OCI-LY1 (cell line): ENCODE measurements at regions not wholly inside any gene's neighbourhood (a gene's known extent, or its start where the extent isn't known, plus 50 kb on each side); places are given as distances from the start of the nearest gene placed in this dataset.
"Not testable (repeated sequence)": the region's sequence is repeated elsewhere in the genome, so short reads cannot be mapped to it uniquely, and the experiment has no call there.

Experiments used
- H2AFZ ChIP-seq: fragments of 200-600 bp; sonication (generic), shearing (Covaris generic); 2 replicates; pipeline ENCODE4 v1.6.0; 2014; ENCODE audit warnings: antibody characterized with exemption, mild to moderate bottlenecking, low read length
- H3F3A ChIP-seq: fragments of 200-600 bp; sonication (generic), shearing (Covaris generic); 2 replicates; pipeline ENCODE4 v1.6.0; 2014; ENCODE audit warnings: mild to moderate bottlenecking, antibody characterized with exemption, low read length, moderate library complexity; ENCODE audit not compliant: insufficient read depth
- H3K27ac ChIP-seq: fragments of 200-600 bp; sonication (generic); 2 replicates; pipeline ENCODE4 v1.5.1; 2014; ENCODE audit warnings: low read length, mixed run types, mild to moderate bottlenecking, low read depth; ENCODE audit not compliant: poor library complexity, severe bottlenecking
- H3K27me3 ChIP-seq: fragments of 200-600 bp; sonication (generic); 2 replicates; pipeline ENCODE4 v1.6.0; 2014; ENCODE audit warnings: antibody characterized with exemption, mild to moderate bottlenecking, low read length, moderate library complexity; ENCODE audit not compliant: insufficient read depth
- H3K36me3 ChIP-seq: fragments of 200-600 bp; sonication (generic); 2 replicates; pipeline ENCODE4 v1.6.1; 2014; ENCODE audit warnings: mild to moderate bottlenecking, antibody characterized with exemption, low read length, moderate library complexity, mixed read lengths; ENCODE audit not compliant: insufficient read depth
- H3K4me1 ChIP-seq: fragments of 200-600 bp; sonication (generic); 2 replicates; pipeline ENCODE4 v1.5.1; 2014; ENCODE audit warnings: mild to moderate bottlenecking, low read length, moderate library complexity; ENCODE audit not compliant: insufficient read depth, severe bottlenecking
- H3K4me2 ChIP-seq: fragments of 200-600 bp; sonication (generic), shearing (Covaris generic); 2 replicates; pipeline ENCODE4 v1.6.1; 2014; ENCODE audit warnings: low read length
- H3K4me3 ChIP-seq: fragments of 200-600 bp; sonication (generic); 2 replicates; pipeline ENCODE4 v1.5.1; 2014; ENCODE audit warnings: low read length, low read depth, mild to moderate bottlenecking, mixed read lengths; ENCODE audit not compliant: poor library complexity, severe bottlenecking
- H3K79me2 ChIP-seq: fragments of 200-600 bp; shearing (Covaris generic); 2 replicates; pipeline ENCODE4 v1.6.1; 2016; ENCODE audit warnings: mixed run types, low read length, mixed read lengths; ENCODE audit not compliant: insufficient read depth
- H3K9ac ChIP-seq: fragments of 200-600 bp; sonication (generic), shearing (Covaris generic); 2 replicates; pipeline ENCODE4 v1.6.1; 2014; ENCODE audit warnings: mild to moderate bottlenecking, low read length, mixed read lengths
- H3K9me2 ChIP-seq: fragments of 200-600 bp; sonication (generic), shearing (Covaris generic); 2 replicates; pipeline ENCODE4 v1.6.1; 2014; ENCODE audit warnings: low read depth, mild to moderate bottlenecking, low read length, mixed read lengths
- H3K9me3 ChIP-seq: fragments of 200-600 bp; shearing (Covaris generic); 2 replicates; pipeline ENCODE4 v1.6.1; 2014; ENCODE audit warnings: low read length, mixed read lengths
- H4K20me1 ChIP-seq: fragments of 200-600 bp; sonication (generic), shearing (Covaris generic); 2 replicates; pipeline ENCODE4 v1.6.0; 2016; ENCODE audit warnings: mild to moderate bottlenecking, low read length; ENCODE audit not compliant: insufficient read depth
- CTCF ChIP-seq: fragments of 200-600 bp; sonication (generic), shearing (Covaris generic); IDR thresholded peaks from 2 replicates; pipeline ENCODE4 v1.5.1; 2017; ENCODE audit warnings: mild to moderate bottlenecking, antibody characterized with exemption, low read length, moderate library complexity, mixed read lengths
- EZH2 ChIP-seq: fragments of 200-600 bp; sonication (generic), shearing (Covaris generic); IDR thresholded peaks from 2 replicates; pipeline ENCODE4 v1.8.0; 2017; ENCODE audit warnings: borderline replicate concordance, mixed run types, mild to moderate bottlenecking, antibody characterized with exemption, low read length, moderate library complexity, mixed read lengths

DNA sequence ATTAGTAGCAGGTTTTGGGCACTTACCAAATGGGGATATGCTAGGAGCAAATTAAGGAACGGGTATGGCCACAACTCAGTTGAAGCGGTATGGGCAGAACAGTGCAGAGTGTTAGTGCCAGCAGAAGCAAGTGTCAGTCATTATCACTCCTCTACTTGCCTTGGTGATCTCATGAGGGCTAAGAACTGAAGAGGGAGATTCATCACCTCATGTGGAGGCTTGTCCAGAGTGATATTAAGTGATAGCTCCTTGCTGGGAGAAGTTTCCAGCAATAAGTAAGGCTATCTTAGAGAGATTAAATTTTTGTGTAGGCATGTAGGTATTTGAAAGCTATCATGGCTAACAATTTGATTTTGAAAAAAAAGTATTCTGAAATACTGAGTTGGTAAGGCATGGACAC lies 615.4 kb upstream of the SMIM31 start:
- no peaks in the 10 kb centered on the region for H3K9me3 ChIP-seq
- no peak overlapping the region for H2AFZ ChIP-seq
- H3K4me3 ChIP-seq = no peak overlapping the region
- no peaks in the 10 kb centered on the region for H3K9me2 ChIP-seq
- no peaks in the 10 kb centered on the region for H3K27me3 ChIP-seq
- H3K79me2 ChIP-seq = no peaks in the 10 kb centered on the region
- H3K9ac ChIP-seq = no peak overlapping the region
- H3F3A ChIP-seq = no peaks in the 10 kb centered on the region
- no peaks in the 10 kb centered on the region for H4K20me1 ChIP-seq
- H3K36me3 ChIP-seq = no peaks in the 10 kb centered on the region
- H3K4me2 ChIP-seq = no peak overlapping the region
- no peak overlapping the region for H3K27ac ChIP-seq
- TF ChIP-seq EZH2 (no peak), CTCF (no peak)
- no peaks in the 10 kb centered on the region for H3K4me1 ChIP-seq

- H4K20me1 ChIP-seq = no peaks in the 10 kb centered on the region
- H3K4me3 ChIP-seq = no peak overlapping the region
- H3K9me2 ChIP-seq = no peaks in the 10 kb centered on the region
- H3K4me1 ChIP-seq = no peaks in the 10 kb centered on the region
- H3K9me3 ChIP-seq = no peaks in the 10 kb centered on the region
- no peaks in the 10 kb centered on the region for H3K27me3 ChIP-seq
- no peaks in the 10 kb centered on the region for H3K36me3 ChIP-seq
- H3F3A ChIP-seq = no peaks in the 10 kb centered on the region
- no peak overlapping the region for H3K27ac ChIP-seq
- H3K4me2 ChIP-seq = no peak overlapping the region
- no peak overlapping the region for H2AFZ ChIP-seq
- no peak for TF ChIP-seq CTCF
- no peaks in the 10 kb centered on the region for H3K79me2 ChIP-seq
- H3K9ac ChIP-seq = no peak overlapping the region
These were observed 614.6 kb upstream of the SMIM31 start for GRCh38 chr4:164139291-164139690.

DNA sequence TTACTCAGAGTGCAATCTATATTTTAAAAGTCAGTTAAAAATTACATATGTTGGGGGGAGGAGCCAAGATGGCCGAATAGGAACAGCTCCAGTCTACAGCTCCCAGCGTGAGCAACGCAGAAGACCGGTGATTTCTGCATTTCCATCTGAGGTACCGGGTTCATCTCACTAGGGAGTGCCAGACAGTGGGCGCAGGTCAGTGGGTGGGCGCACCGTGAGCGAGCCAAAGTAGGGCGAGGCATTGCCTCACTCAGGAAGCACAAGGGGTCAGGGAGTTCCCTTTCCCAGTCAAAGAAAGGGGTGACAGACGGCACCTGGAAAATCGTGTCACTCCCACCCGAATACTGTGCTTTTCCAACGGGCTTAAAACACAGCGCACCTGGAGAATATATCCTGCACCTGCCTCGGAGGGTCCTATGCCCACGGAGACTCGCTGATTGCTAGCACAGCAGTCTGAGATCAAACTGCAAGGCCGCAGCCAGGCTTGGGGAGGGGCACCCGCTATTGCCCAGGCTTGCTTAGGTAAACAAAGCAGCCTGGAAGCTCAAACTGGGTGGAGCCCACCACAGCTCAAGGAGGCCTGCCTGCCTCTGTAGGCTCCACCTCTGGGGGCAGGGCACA lies 612.1 kb upstream of the SMIM31 start:
- H3K27me3 ChIP-seq, H3K9me2 ChIP-seq, H3K9ac ChIP-seq, H2AFZ ChIP-seq, H3K4me3 ChIP-seq, H3F3A ChIP-seq, H3K4me1 ChIP-seq, H3K4me2 ChIP-seq, H3K27ac ChIP-seq, H4K20me1 ChIP-seq, H3K9me3 ChIP-seq, H3K36me3 ChIP-seq, H3K79me2 ChIP-seq: not testable (repeated sequence)

- no peak overlapping the region for H2AFZ ChIP-seq
- H3K4me2 ChIP-seq = no peak overlapping the region
- H3K36me3 ChIP-seq = no peaks in the 10 kb centered on the region
- no peaks in the 10 kb centered on the region for H3K9me3 ChIP-seq
- H3K27me3 ChIP-seq = no peaks in the 10 kb centered on the region
- no peaks in the 10 kb centered on the region for H3K79me2 ChIP-seq
- 0 out of 2 replicates have a peak, but pooled peaks cover 3% of the 10 kb centered on the region for H3F3A ChIP-seq
- H3K27ac ChIP-seq = no peak overlapping the region
- no peak overlapping the region for H3K9ac ChIP-seq
- H4K20me1 ChIP-seq = no peaks in the 10 kb centered on the region
- TF ChIP-seq EZH2 = no peak
- TF ChIP-seq CTCF = no peak
- no peaks in the 10 kb centered on the region for H3K9me2 ChIP-seq
- H3K4me1 ChIP-seq = no peaks in the 10 kb centered on the region
- H3K4me3 ChIP-seq = no peak overlapping the region
These were observed 599.5 kb upstream of the SMIM31 start for GRCh38 chr4:164154416-164154815.
